ENCODE measurements at regions not wholly inside any gene's neighbourhood (a gene's known extent, or its start where the extent isn't known, plus 50 kb on each side); places are given as distances from the start of the nearest gene placed in this dataset.

DNA sequence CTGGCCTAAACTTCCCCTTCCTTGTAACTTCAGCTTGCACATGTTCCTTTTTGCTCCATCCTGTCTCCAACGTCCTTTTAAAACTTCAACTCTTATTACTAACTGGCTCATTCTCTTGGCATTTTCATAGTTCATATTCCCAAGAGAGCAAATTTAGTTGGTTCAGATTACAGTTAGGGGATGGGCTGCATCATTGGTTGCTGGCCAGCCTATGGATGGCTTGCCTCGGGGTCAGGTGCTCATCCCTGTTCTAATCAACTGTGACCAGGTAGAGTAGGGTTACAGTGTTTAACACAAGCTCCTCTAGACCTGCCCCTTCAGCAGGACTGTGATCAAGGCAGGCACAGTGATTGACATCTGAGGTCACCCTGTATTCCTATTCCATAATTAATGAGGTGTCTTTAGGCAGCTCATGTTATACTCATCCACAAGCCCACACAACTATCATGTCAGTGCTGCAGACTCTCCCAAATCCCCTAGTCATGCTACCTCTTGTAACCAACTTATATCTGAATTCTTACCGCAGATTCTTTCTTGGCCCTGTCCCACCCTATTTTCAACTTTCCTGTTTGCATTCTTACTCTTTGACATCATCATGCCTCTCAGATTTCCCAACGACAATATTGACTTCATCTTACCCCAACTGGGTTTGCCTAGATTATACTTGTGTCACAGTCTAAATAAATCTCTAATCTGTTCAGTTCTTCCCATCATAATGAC is 293.3 kb downstream of the MTX2 start:
- POLR2A ChIA-PET: no interaction called here
- CTCF ChIA-PET: no interaction called here
- H3K4me1 ChIP-seq (ENCODE audit: control extremely low read depth in 1 of 4, control insufficient read depth in 4 of 4, insufficient read depth in 4 of 4, low read length in 3 of 4): peaks cover 0 to 3% (median 1%) of the 10 kb centered on the region in 4 experiments
- no peak overlapping the region for H3K4me3 ChIP-seq (ENCODE audit: control insufficient read depth in 1 of 7, extremely low read depth in 1 of 7, insufficient read depth in 4 of 7, low read depth in 2 of 7, low read length in 6 of 7)
- 93% methylated on average over 2 of the region's 4 CpGs for WGBS (ENCODE audit: insufficient coverage)
- DNase-seq: peak in 1 of 3 donors; percentile 10
- peaks cover 0 to 51% (median 11%) of the 10 kb centered on the region in 5 experiments for H3K27me3 ChIP-seq (replicated peaks in 2 of 5; ENCODE audit: control insufficient read depth in 4 of 5, insufficient read depth in 5 of 5, low read length in 4 of 5)
- H3K27ac ChIP-seq (ENCODE audit: insufficient read depth in 1 of 2, low read depth in 1 of 2, low read length in 2 of 2, poor library complexity in 1 of 2, severe bottlenecking in 2 of 2): no peak overlapping the region
- H3K36me3 ChIP-seq (ENCODE audit: control insufficient read depth in 4 of 4, insufficient read depth in 4 of 4, low read length in 3 of 4): no peaks in the 10 kb centered on the region
- no peaks in the 10 kb centered on the region for H3K9me3 ChIP-seq (ENCODE audit: control extremely low read depth in 1 of 5, control insufficient read depth in 4 of 5, insufficient read depth in 2 of 5, low read depth in 1 of 5, low read length in 4 of 5)

DNA sequence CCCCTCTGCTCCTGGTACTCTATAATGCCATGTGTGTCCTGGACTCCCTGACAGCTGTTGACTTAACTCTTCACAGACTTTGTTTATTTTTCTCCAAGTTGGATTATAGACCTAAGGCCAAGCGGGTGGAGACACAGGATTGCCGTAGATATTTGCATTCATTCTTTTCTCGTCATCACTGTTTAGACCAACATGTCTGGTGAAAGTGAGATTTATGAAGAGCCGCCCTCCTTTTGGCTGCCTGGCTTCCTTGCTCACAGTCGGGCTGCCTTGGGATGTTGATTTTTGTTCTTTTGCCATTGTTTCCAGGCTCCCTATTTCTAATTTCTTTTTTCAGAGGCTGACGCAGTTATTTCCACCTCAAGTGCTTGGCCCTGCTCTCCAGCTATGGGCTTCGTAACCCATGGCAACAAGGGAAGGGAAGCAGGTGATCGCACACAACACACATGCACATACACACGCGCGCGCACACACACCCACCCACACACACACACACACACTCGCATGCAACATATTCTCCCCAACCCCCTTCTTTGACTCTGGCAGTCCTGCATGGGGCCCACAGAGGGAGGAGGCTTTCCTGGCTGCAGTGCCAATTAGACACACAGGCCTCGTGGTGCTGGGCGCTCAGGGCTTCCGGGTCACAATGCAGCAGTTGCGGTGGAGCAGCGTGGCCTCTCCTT is 296.5 kb downstream of the MTX2 start:
- H3K27ac ChIP-seq (ENCODE audit: insufficient read depth in 1 of 2, low read depth in 1 of 2, low read length in 2 of 2, poor library complexity in 1 of 2, severe bottlenecking in 2 of 2): no peak overlapping the region
- H3K36me3 ChIP-seq (ENCODE audit: control insufficient read depth in 4 of 4, insufficient read depth in 4 of 4, low read length in 3 of 4): no peaks in the 10 kb centered on the region
- ChIA-PET CTCF (interaction anchor here (2.1 kb wide), 1 partner anchor 11 kb away, joined by 7 read pairs; no protein-coding TSS in a partner anchor), POLR2A (no interaction called here)
- WGBS (ENCODE audit: insufficient coverage): 78% methylated on average over 13 of the region's 18 CpGs
- H3K27me3 ChIP-seq (replicated peaks in 2 of 5; ENCODE audit: control insufficient read depth in 4 of 5, insufficient read depth in 5 of 5, low read length in 4 of 5): peaks cover 0 to 20% (median 10%) of the 10 kb centered on the region in 5 experiments
- DNase-seq: peak in 1 of 3 donors; percentile 24
- peaks cover 0 to 3% (median 1%) of the 10 kb centered on the region in 4 experiments for H3K4me1 ChIP-seq (ENCODE audit: control extremely low read depth in 1 of 4, control insufficient read depth in 4 of 4, insufficient read depth in 4 of 4, low read length in 3 of 4)
- H3K9me3 ChIP-seq (ENCODE audit: control extremely low read depth in 1 of 5, control insufficient read depth in 4 of 5, insufficient read depth in 2 of 5, low read depth in 1 of 5, low read length in 4 of 5): no peaks in the 10 kb centered on the region
- H3K4me3 ChIP-seq (ENCODE audit: control insufficient read depth in 1 of 7, extremely low read depth in 1 of 7, insufficient read depth in 4 of 7, low read depth in 2 of 7, low read length in 6 of 7): no peak overlapping the region

DNA sequence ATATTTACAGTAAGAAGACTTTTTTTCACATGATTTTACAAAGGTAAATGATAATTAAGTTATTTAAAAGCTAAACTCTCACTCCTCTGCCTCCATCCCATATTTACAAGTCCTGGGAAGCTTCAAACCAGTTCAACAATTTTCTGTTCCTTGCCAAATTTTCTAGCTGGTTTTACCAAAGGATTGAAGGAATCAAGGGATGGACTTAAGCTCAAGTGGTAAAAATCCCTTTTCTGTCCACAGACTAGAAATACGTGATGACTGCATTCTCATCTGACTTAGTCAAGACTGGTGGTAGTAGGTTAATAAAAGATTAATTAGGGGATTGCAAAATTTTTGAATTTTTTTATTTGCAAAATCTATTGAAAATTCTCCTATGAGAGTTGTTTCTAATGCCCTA is 297.3 kb downstream of the MTX2 start:
- Histone ChIP-seq H3K9me3 (ENCODE audit: control extremely low read depth in 1 of 5, control insufficient read depth in 4 of 5, insufficient read depth in 2 of 5, low read depth in 1 of 5, low read length in 4 of 5) (no peaks in the 10 kb centered on the region), H3K4me3 (ENCODE audit: control insufficient read depth in 1 of 7, extremely low read depth in 1 of 7, insufficient read depth in 4 of 7, low read depth in 2 of 7, low read length in 6 of 7) (no peak overlapping the region), H3K27me3 (replicated peaks in 2 of 5; ENCODE audit: control insufficient read depth in 4 of 5, insufficient read depth in 5 of 5, low read length in 4 of 5) (peaks cover 0 to 17% (median 8%) of the 10 kb centered on the region in 5 experiments), H3K36me3 (ENCODE audit: control insufficient read depth in 4 of 4, insufficient read depth in 4 of 4, low read length in 3 of 4) (no peaks in the 10 kb centered on the region), H3K27ac (ENCODE audit: insufficient read depth in 1 of 2, low read depth in 1 of 2, low read length in 2 of 2, poor library complexity in 1 of 2, severe bottlenecking in 2 of 2) (no peak overlapping the region), H3K4me1 (ENCODE audit: control extremely low read depth in 1 of 4, control insufficient read depth in 4 of 4, insufficient read depth in 4 of 4, low read length in 3 of 4) (peaks cover 0 to 3% (median 1%) of the 10 kb centered on the region in 4 experiments)
- no peak for DNase-seq
- 100% methylated on average over 1 of the region's 1 CpG for WGBS (ENCODE audit: insufficient coverage)
- CTCF ChIA-PET: no interaction called here
- POLR2A ChIA-PET: no interaction called here

DNA sequence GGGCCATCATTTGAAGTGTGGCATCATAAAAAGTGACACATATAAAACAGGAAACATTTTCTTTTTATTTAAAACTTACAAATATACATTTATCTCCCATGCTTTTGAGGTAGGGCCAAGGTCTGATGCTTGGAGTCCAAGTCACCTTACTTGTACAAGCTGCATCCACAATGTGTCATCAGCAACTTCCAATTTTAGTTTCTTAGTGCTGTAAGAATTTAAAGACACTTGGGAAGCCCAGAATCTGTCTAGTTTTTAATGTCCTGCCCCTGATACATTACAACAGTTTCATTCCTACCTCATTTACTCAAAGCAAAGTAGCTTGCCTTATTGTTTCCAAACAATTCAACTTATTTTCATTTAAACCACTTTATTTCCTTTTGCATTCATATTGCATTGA is 297.7 kb downstream of the MTX2 start:
- no peak for DNase-seq
- Histone ChIP-seq H3K27me3 (replicated peaks in 2 of 5; ENCODE audit: control insufficient read depth in 4 of 5, insufficient read depth in 5 of 5, low read length in 4 of 5) (peaks cover 0 to 17% (median 7%) of the 10 kb centered on the region in 5 experiments), H3K4me1 (ENCODE audit: control extremely low read depth in 1 of 4, control insufficient read depth in 4 of 4, insufficient read depth in 4 of 4, low read length in 3 of 4) (peaks cover 0 to 3% (median 1%) of the 10 kb centered on the region in 4 experiments), H3K9me3 (ENCODE audit: control extremely low read depth in 1 of 5, control insufficient read depth in 4 of 5, insufficient read depth in 2 of 5, low read depth in 1 of 5, low read length in 4 of 5) (no peaks in the 10 kb centered on the region), H3K27ac (ENCODE audit: insufficient read depth in 1 of 2, low read depth in 1 of 2, low read length in 2 of 2, poor library complexity in 1 of 2, severe bottlenecking in 2 of 2) (no peak overlapping the region), H3K4me3 (ENCODE audit: control insufficient read depth in 1 of 7, extremely low read depth in 1 of 7, insufficient read depth in 4 of 7, low read depth in 2 of 7, low read length in 6 of 7) (no peak overlapping the region), H3K36me3 (ENCODE audit: control insufficient read depth in 4 of 4, insufficient read depth in 4 of 4, low read length in 3 of 4) (no peaks in the 10 kb centered on the region)
- ChIA-PET CTCF (interaction anchor here (0.6 kb wide), 1 partner anchor 1270 kb away, joined by 3 read pairs; no protein-coding TSS in a partner anchor), POLR2A (no interaction called here)

DNA sequence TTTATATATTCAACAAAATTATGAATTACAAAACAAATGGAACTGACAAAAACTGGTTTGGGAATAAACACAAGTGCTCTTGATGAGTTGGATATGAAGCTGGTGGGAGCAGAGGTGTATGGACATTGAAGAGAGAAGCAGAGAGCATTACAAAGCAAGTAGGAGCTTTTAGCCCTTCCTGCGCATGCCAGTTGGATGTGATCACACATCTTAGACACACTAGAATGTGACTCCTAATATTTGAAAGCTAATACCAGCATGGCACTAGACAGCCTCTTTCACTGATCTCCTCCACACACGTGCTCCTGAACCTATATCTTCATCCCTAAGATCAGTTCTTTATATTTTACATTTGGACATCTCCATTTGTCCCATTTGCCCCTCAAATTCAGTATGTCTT is 298.1 kb downstream of the MTX2 start:
- ChIA-PET POLR2A (no interaction called here), CTCF (interaction anchor here (0.6 kb wide), 1 partner anchor 1271 kb away, joined by 3 read pairs; no protein-coding TSS in a partner anchor)
- H3K27ac ChIP-seq (ENCODE audit: insufficient read depth in 1 of 2, low read depth in 1 of 2, low read length in 2 of 2, poor library complexity in 1 of 2, severe bottlenecking in 2 of 2): no peak overlapping the region
- H3K4me3 ChIP-seq (ENCODE audit: control insufficient read depth in 1 of 7, extremely low read depth in 1 of 7, insufficient read depth in 4 of 7, low read depth in 2 of 7, low read length in 6 of 7): no peak overlapping the region
- peaks cover 0 to 17% (median 7%) of the 10 kb centered on the region in 5 experiments for H3K27me3 ChIP-seq (replicated peaks in 2 of 5; ENCODE audit: control insufficient read depth in 4 of 5, insufficient read depth in 5 of 5, low read length in 4 of 5)
- no peak for DNase-seq
- H3K9me3 ChIP-seq (ENCODE audit: control extremely low read depth in 1 of 5, control insufficient read depth in 4 of 5, insufficient read depth in 2 of 5, low read depth in 1 of 5, low read length in 4 of 5): no peaks in the 10 kb centered on the region
- no peaks in the 10 kb centered on the region for H3K36me3 ChIP-seq (ENCODE audit: control insufficient read depth in 4 of 4, insufficient read depth in 4 of 4, low read length in 3 of 4)
- WGBS (ENCODE audit: insufficient coverage): 91% methylated on average over 2 of the region's 2 CpGs
- peaks cover 0 to 3% (median 1%) of the 10 kb centered on the region in 4 experiments for H3K4me1 ChIP-seq (ENCODE audit: control extremely low read depth in 1 of 4, control insufficient read depth in 4 of 4, insufficient read depth in 4 of 4, low read length in 3 of 4)

DNA sequence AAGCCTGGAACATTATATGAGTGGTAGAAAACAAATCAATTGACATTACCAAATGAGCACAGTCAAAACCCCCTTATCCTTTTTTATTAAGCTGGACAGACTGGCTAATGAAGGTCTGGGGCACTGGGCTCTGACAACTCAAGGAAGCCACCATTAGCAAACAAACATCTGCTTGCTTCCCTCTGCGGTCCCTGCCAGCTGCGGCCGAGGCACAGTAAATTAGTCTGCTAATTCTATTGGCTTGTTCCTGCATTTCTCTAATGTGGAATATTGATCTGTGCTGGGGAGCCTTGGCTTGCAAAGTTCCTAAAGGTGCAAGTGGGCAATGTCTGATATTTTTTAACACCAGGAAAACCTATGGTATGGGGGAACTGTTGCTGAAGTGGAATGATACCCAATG is 300.3 kb downstream of the MTX2 start:
- no peaks in the 10 kb centered on the region for H3K36me3 ChIP-seq (ENCODE audit: control insufficient read depth in 4 of 4, insufficient read depth in 4 of 4, low read length in 3 of 4)
- 100% methylated on average over 2 of the region's 3 CpGs for WGBS (ENCODE audit: insufficient coverage)
- no peaks in the 10 kb centered on the region for H3K9me3 ChIP-seq (ENCODE audit: control extremely low read depth in 1 of 5, control insufficient read depth in 4 of 5, insufficient read depth in 2 of 5, low read depth in 1 of 5, low read length in 4 of 5)
- H3K4me1 ChIP-seq (ENCODE audit: control extremely low read depth in 1 of 4, control insufficient read depth in 4 of 4, insufficient read depth in 4 of 4, low read length in 3 of 4): peaks cover 0 to 8% (median 7%) of the 10 kb centered on the region in 4 experiments
- no peak overlapping the region for H3K4me3 ChIP-seq (ENCODE audit: control insufficient read depth in 1 of 7, extremely low read depth in 1 of 7, insufficient read depth in 4 of 7, low read depth in 2 of 7, low read length in 6 of 7)
- DNase-seq: no peak
- POLR2A ChIA-PET: no interaction called here
- peaks cover 0 to 14% (median 3%) of the 10 kb centered on the region in 5 experiments for H3K27me3 ChIP-seq (replicated peaks in 2 of 5; ENCODE audit: control insufficient read depth in 4 of 5, insufficient read depth in 5 of 5, low read length in 4 of 5)
- no peak overlapping the region for H3K27ac ChIP-seq (ENCODE audit: insufficient read depth in 1 of 2, low read depth in 1 of 2, low read length in 2 of 2, poor library complexity in 1 of 2, severe bottlenecking in 2 of 2)
- CTCF ChIA-PET: interaction anchor here (1.5 kb wide), 1 partner anchor 10 kb away, joined by 3 read pairs; no protein-coding TSS in a partner anchor
